SU-DHL-6 (cell line): ENCODE measurements at regions not wholly inside any gene's neighbourhood (a gene's known extent, or its start where the extent isn't known, plus 50 kb on each side); places are given as distances from the start of the nearest gene placed in this dataset.

Experiments
- H2AFZ ChIP-seq: fragments of 200-600 bp; sonication (generic); 2 replicates; pipeline ENCODE4 v1.6.1; 2014; ENCODE audit warnings: low read depth, mild to moderate bottlenecking, moderate library complexity, mixed read lengths, antibody characterized with exemption, low read length; ENCODE audit not compliant: severe bottlenecking
- H3F3A ChIP-seq: fragments of 200-600 bp; shearing (Covaris generic); 2 replicates; pipeline ENCODE4 v1.6.0; 2016; ENCODE audit warnings: antibody characterized with exemption, mild to moderate bottlenecking; ENCODE audit not compliant: insufficient read depth
- H3K27ac ChIP-seq: fragments of 200-600 bp; sonication (generic); 2 replicates; pipeline ENCODE4 v1.5.1; 2016; ENCODE audit warnings: low read depth, mild to moderate bottlenecking, low read length, moderate library complexity, mixed read lengths
- H3K27me3 ChIP-seq: fragments of 200-600 bp; sonication (generic), shearing (Covaris generic); 2 replicates; pipeline ENCODE4 v1.6.0; 2014; ENCODE audit warnings: mild to moderate bottlenecking, low read length
- H3K36me3 ChIP-seq: fragments of 200-600 bp; sonication (generic); 2 replicates; pipeline ENCODE4 v1.6.1; 2014; ENCODE audit warnings: mild to moderate bottlenecking, low read length, mixed read lengths
- H3K4me2 ChIP-seq: fragments of 300-600, 200-600 bp; shearing (Covaris generic), sonication (generic); 2 replicates; pipeline ENCODE4 v1.6.0; 2014; ENCODE audit warnings: low read length, low read depth, mild to moderate bottlenecking; ENCODE audit not compliant: poor library complexity, severe bottlenecking
- H3K4me3 ChIP-seq: fragments of 200-600 bp; sonication (generic); 2 replicates; pipeline ENCODE4 v1.5.1; 2014; ENCODE audit warnings: antibody characterized with exemption, low read length, mild to moderate bottlenecking, mixed read lengths; ENCODE audit not compliant: insufficient read depth, poor library complexity, severe bottlenecking
- H3K79me2 ChIP-seq: fragments of 200-600 bp; sonication (generic); 2 replicates; pipeline ENCODE4 v1.6.1; 2014; ENCODE audit warnings: mild to moderate bottlenecking, low read length, moderate library complexity; ENCODE audit not compliant: insufficient read depth
- H3K9ac ChIP-seq: fragments of 200-600 bp; sonication (generic); 2 replicates; pipeline ENCODE4 v1.7.0; 2014; ENCODE audit warnings: mild to moderate bottlenecking, low read length
- H3K9me2 ChIP-seq: fragments of 200-600 bp; sonication (generic); replicated peaks from 2 replicates; pipeline ENCODE4 v1.6.1; 2014; ENCODE audit warnings: low read length; ENCODE audit not compliant: insufficient read depth
- H3K9me3 ChIP-seq: fragments of 200-600 bp; sonication (generic); 2 replicates; pipeline ENCODE4 v1.6.1; 2014; ENCODE audit warnings: low read length, mixed read lengths; ENCODE audit not compliant: insufficient read depth
- H4K20me1 ChIP-seq: fragments of 200-600 bp; sonication (generic); 2 replicates; pipeline ENCODE4 v1.6.1; 2014; ENCODE audit warnings: low read depth, mild to moderate bottlenecking, antibody characterized with exemption, low read length, moderate library complexity, mixed read lengths
- EZH2phosphoT487 ChIP-seq: fragments of 200-600 bp; sonication (generic), shearing (Covaris generic); conservative IDR thresholded peaks from 2 replicates; pipeline ENCODE4 v1.6.1; 2018; ENCODE audit warnings: mild to moderate bottlenecking, antibody characterized with exemption, low read length, moderate library complexity, mixed read lengths
- TF ChIP-seq, protein P1 (sequence below): fragments of 200-600 bp; sonication (generic); IDR thresholded peaks from one replicate; pipeline ENCODE4 v1.5.1; 2017; ENCODE audit warnings: antibody characterized with exemption, mild to moderate bottlenecking, low read length, moderate library complexity; ENCODE audit not compliant: insufficient read depth, poor library complexity, severe bottlenecking

DNA sequence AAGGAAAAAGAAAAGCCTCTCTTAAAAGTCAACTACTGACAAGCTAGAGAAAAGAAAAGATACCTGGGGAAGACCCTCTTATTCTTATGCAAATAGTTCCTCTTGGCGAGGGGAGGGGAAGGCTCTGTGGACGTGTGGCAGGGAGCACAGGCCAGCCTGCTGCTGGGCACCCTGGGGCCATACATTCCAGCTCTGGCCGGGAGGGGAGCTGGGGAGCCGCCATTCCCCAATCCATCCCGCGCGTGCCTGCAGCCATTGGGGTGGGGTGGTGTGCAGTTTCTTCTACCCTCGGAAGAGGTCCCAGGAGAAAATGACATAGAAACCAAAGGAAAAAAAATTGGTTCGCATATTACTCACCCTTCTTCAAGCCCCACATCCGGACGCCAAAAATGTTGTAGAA lies 1496.4 kb downstream of the RPA4 start:
- TF ChIP-seq, protein P1, sequence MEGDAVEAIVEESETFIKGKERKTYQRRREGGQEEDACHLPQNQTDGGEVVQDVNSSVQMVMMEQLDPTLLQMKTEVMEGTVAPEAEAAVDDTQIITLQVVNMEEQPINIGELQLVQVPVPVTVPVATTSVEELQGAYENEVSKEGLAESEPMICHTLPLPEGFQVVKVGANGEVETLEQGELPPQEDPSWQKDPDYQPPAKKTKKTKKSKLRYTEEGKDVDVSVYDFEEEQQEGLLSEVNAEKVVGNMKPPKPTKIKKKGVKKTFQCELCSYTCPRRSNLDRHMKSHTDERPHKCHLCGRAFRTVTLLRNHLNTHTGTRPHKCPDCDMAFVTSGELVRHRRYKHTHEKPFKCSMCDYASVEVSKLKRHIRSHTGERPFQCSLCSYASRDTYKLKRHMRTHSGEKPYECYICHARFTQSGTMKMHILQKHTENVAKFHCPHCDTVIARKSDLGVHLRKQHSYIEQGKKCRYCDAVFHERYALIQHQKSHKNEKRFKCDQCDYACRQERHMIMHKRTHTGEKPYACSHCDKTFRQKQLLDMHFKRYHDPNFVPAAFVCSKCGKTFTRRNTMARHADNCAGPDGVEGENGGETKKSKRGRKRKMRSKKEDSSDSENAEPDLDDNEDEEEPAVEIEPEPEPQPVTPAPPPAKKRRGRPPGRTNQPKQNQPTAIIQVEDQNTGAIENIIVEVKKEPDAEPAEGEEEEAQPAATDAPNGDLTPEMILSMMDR = no peak
- no peak for TF ChIP-seq EZH2phosphoT487
- H3K27me3 ChIP-seq = no peaks in the 10 kb centered on the region

DNA sequence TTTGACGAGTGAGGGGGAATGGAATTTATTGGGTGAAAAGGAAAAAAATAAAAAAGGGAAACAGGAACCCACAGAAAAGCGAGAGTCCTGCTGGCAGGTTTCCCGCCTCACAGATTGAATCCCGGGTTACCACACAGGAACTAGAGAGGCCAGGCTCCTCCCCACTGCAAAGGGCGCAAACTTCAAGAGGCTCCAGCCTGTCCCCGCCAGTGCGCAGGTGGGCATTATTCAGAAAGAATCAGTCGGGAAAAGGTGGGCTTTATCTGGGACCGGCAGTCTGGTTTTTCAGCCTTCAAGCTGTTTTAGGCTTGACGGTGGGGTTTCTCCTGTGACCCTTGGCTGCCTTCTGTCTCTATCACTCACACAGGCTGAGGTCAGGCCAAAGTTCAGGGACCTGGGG lies 1496.8 kb downstream of the RPA4 start:
- H3K9ac ChIP-seq = no peak overlapping the region
- no peak for TF ChIP-seq EZH2phosphoT487
- TF ChIP-seq, protein P1 = no peak
- no peaks in the 10 kb centered on the region for H3K79me2 ChIP-seq
- no peaks in the 10 kb centered on the region for H3K9me3 ChIP-seq
- H3K27me3 ChIP-seq = no peaks in the 10 kb centered on the region
- H2AFZ ChIP-seq = no peak overlapping the region
- H3K9me2 ChIP-seq = no peaks in the 10 kb centered on the region
- H3K4me3 ChIP-seq = no peak overlapping the region
- no peak overlapping the region for H3K4me2 ChIP-seq
- no peaks in the 10 kb centered on the region for H3K36me3 ChIP-seq
- no peaks in the 10 kb centered on the region for H3F3A ChIP-seq
- no peak overlapping the region for H3K27ac ChIP-seq
- no peaks in the 10 kb centered on the region for H4K20me1 ChIP-seq

More for the DNA sequence above, 1496.4 kb downstream of the RPA4 start:
- Histone ChIP-seq H3K4me3 (no peak overlapping the region), H3K27ac (no peak overlapping the region), H3K9ac (no peak overlapping the region), H3K36me3 (no peaks in the 10 kb centered on the region), H3K79me2 (no peaks in the 10 kb centered on the region), H3K4me2 (no peak overlapping the region), H3K9me2 (no peaks in the 10 kb centered on the region), H2AFZ (no peak overlapping the region), H3K9me3 (no peaks in the 10 kb centered on the region), H3F3A (no peaks in the 10 kb centered on the region), H4K20me1 (no peaks in the 10 kb centered on the region)

DNA sequence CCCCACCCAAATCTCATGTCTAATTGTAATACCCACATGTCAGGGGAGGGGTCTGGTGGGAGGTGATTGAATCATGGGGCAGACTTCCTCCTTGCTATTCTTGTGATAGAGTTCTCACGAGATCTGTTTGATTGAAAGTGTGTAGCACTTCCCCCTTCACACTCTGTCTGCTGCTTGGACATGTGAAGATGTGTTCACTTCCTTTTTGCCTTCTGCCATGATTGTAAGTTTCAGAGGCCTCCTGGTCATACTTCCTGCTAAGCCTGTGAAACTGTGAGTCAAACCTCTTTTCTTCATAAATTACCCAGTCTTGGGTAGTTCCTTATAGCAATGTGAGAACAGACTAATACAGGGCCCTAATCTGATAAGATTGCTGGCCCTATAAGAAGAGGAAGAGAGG lies 1514.8 kb downstream of the RPA4 start:
- Histone ChIP-seq H3K4me2 (no peak overlapping the region), H3F3A (no peaks in the 10 kb centered on the region), H3K9me2 (no peaks in the 10 kb centered on the region), H3K36me3 (no peaks in the 10 kb centered on the region), H3K9ac (no peak overlapping the region), H2AFZ (no peak overlapping the region), H3K4me3 (no peak overlapping the region), H3K27me3 (no peaks in the 10 kb centered on the region), H3K27ac (no peak overlapping the region), H3K9me3 (no peaks in the 10 kb centered on the region), H3K79me2 (no peaks in the 10 kb centered on the region), H4K20me1 (no peaks in the 10 kb centered on the region)
- TF ChIP-seq EZH2phosphoT487 = no peak
- TF ChIP-seq, protein P1 = no peak
